ENCODE measurements at regions not wholly inside any gene's neighbourhood (a gene's known extent, or its start where the extent isn't known, plus 50 kb on each side); places are given as distances from the start of the nearest gene placed in this dataset.
"Not testable (repeated sequence)": the region's sequence is repeated elsewhere in the genome, so short reads cannot be mapped to it uniquely, and the experiment has no call there.

DNA sequence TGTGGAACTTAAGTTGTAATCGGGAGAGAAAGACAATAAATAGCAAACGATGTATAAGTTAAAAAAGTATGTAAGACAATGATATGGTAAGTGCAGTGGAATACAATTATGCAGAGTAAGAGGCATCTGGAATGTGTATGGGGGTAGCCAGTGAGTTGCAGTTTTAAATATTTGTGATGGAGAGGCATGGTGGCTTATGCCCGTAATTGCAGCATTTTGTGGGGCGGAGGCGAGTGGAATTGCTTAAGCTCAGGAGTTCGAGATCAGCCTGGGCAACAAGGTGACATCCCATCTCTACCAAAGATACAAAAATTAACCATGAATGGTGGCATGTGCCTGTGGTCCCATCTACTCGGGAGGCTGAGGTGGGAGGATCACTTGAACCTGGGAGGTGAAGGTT lies 52.5 kb upstream of the WDFY3 start:
- no peak for DNase-seq

DNA sequence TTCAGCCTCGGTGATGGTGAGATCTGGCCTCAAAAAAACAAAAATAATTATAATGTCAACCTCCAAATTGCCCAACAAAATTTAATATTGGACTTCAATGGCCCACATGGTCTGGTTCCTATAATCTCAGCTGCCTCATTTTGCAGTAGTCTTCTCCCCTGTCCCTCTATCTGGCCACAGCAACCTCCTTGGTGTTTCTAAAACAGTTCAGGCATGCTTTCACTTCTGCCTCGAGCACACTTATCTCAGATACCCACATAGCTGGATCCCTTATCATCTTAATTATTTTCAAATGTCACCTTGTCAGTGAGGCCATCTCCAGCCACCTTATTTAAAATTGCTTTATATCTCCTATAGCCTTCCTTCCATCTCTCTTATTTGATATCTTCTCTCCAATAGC lies 52.9 kb upstream of the WDFY3 start:
- no peak for DNase-seq

DNA sequence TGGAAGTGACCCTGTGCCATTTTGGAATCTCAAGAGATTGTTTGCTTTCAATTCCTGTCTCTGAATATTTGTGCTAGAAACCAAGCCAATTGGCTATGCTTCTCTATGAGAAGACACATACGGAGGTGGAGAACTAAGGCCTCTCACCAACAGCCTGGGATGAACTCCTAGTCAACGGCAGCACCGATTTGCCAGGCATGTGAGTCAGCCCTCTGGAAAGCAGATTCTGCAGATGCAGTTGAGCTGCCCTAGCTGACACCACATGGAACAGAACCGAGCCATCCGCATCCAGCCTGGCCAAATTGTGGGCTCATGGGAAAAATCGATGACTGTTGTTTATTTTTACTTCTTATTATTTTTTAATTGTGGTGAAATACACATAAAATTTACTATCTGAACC lies 58.2 kb upstream of the WDFY3 start:
- no peak for DNase-seq

DNA sequence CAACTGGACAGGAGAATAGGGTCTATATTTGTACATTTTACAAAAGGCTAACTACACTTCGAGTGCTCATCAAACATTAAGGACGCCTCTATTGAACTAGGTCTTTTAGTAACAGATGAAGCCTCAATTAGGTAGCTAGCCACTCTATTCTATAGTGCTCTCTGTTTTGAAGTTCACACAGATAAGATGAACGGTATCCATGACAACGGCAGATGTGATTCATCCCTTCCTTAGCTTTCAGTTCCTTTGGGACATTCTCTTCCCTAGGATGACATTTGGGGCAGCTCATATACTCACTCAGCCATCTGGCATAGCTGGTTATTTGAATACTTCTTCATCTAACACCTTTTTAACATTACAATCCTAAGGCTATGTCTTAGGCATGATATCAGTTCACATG lies 62.4 kb upstream of the WDFY3 start:
- DNase-seq = peak; percentile 89

DNA sequence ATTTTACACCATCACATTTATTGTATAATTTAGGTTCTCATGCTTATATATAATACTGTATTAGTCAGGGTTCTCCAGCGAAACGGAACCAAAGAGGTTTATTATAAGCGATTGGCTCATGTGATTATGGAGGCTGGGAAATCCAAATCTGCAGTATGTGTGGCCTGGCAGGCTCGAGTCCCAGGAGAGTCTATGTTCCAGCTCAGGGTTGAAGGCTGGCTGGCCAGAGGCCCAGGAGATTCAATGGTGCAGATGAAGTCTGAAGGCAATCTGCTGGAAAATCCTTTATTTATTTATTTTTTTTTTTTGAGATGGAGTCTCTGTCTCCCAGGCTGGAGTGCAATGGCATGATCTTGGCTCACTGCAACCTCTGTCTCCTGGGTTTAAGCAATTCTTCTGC lies 63.0 kb upstream of the WDFY3 start:
- DNase-seq = no peak

DNA sequence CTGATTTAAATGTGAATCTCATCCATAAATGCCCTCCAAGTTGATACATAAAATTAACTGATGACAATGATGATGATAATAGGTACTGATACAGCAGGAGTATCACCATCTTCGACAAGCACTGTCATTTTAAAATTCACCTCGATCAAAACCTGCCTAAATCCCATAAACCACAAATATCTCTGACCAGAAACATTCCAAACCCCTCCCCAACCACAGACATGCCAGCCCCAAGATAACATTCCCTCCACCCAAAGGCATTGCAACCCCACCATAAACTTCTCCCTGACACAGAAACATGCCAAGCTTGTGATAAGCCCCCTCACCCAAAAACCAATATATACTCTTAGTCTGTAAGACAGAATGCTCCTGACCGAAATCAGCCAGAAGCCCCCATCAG lies 63.7 kb upstream of the WDFY3 start:
- DNase-seq = no peak

DNA sequence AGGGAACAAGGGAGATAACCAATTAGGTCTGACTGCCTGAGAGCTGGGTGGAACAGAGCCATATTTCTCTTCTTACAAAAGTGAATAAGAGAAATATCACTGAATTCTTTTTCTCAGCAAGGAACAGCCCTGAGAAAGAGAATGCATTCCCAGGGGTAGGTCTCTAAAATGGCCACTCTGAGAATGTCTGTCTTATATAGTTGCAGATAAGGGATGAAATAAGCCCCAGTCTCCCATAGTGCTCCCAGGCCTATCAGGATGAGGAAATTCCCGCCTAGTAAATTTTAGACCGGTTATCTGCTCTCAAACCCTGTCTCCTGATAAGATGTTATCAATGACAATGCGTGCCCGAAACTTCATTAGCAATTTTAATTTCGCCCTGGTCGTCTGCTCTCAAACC lies 67.3 kb upstream of the WDFY3 start:
- not testable (repeated sequence) for DNase-seq

DNA sequence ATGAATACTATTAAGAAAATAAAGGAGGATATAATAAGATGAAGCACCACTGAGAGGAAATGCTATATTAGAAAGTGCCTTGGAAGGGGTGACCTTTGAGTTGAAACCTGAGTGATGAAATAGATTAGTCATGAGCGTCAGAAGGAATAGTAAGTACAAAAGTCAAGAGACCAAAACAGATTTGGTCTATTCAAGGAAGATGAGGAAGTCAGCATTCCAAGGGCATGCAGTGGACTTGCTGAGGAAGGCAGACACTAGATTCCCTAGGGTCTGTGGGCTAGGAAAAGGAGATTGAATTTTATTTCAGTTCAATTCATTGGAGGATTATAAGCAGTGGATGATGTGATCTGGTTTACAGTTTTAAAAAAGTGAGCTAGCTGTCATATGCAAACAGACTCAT lies 73.0 kb upstream of the WDFY3 start:
- no peak for DNase-seq

DNA sequence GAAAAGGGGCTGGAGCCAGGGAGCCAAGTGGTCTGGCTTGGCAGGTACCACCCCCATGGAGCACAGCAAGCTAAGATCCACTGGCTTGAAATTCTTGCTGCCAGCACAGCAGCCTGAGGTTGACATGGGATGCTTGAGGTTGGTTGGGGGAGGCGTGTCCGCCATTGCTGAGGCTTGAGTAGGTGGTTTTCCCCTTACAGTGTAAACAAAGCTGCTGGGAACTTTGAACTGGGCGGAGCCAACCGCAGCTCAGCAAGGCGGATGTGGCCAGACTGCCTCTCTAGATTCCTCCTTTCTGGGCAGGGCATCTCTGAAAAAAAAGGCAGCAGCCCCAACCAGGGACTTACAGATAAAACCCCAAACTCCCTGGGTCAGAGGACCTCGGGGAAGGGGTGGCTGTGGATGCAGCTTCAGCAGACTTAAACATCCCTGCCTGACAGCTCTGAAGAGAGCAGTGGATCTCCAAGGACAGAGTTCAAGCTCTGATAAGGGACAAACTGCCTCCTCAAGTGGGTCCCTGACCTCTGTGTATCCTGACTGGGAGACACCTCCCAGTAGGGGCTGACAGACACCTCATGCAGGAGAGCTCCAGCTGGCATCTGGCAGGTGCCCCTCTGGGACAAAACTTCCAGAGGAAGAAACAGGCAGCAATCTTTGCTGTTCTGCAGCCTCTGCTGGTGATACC lies 77.5 kb upstream of the WDFY3 start:
- DNase-seq = not testable (repeated sequence)

DNA sequence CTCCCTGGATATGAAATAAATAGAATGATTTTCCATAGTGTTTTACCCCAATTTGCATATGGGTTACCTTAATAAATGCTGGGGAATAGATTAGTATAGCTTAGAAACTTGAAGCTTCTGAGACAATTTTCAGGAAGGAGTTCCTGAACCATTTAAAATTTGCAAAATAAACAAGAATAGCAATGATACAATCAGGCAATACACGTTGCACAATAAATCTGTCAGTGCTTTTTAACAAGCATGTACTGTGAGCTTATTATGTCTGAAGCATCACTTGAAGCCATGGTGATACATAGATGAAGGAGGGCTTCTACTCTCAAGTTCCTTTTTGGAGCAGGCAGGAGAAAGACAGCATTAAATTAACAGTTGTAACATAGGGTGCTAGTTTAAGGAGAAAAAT lies 84.2 kb upstream of the WDFY3 start:
- DNase-seq = no peak

DNA sequence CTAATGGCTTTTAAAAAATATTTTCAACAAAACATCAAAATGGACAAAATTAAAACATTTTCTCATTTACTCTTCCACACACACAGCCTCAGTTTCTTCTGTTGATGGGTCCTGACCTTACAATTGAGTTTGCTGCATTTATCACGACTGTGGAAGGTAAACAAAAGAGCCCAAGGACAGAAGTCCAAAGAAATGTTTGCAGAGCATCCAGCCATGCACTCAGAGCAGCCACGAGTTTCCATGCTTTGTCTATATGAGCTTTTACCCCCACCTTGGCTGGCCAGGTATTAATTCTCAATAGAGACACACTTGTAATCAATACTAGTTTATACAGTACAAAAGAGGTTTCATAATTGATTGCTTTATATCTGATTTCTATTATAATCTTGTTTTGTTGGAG lies 85.0 kb upstream of the WDFY3 start:
- DNase-seq = no peak

DNA sequence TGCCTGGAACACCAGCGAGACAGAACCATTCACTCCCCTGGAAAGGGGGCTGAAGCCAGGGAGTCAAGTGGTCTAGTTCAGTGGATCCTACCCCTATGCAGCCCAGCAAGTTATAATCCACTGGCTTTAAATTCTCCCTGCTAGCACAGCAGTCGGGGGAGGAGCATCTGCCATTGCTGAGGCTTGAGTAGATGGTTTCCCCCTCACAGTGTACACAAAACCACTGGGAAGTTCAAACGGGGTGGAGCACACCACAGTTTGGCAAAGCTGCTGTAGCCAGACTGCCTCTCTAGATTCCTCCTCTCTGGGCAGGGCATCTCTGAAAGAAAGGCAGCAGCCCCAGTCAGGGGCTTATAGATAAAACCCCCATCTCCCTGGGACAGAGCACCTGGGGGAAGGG lies 88.4 kb upstream of the WDFY3 start:
- DNase-seq = not testable (repeated sequence)

DNA sequence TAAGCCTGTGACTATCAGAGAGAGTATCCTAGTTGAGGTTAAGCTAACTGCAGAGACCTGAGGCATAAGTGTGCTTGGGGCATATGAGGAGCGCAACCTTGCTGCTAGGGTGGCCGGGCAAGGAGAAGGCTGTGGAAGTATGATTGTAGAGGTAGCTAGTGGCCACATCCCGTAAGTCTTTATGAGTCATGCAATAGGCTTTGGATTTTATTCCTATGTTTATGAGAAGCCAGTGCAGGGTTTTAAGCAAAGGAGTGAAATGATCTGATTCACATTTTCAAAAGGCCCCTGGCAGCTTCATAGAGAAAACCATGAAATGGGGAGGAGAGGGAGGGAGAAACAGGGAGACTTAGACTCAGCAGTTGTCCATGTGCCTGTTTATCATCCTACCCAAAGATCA lies 92.1 kb upstream of the WDFY3 start:
- DNase-seq = no peak

DNA sequence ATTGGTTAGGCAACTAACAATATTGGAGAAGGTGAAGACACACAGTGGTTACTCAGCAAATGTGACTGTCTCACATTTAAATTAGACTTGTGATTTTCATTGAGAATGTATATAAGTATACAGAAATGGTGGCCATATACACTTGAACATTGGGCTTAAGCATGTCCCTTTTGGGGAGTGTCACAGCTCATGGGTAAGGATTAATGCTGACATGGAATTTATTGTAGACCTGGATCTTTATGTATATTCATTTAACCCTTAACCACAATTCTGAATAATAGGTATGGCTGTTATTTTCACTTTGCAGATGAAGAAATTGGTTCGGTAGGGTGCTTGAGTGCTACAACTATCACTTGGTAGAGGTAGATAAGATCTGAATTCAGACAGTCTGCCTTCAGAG lies 95.5 kb upstream of the WDFY3 start:
- DNase-seq = no peak

DNA sequence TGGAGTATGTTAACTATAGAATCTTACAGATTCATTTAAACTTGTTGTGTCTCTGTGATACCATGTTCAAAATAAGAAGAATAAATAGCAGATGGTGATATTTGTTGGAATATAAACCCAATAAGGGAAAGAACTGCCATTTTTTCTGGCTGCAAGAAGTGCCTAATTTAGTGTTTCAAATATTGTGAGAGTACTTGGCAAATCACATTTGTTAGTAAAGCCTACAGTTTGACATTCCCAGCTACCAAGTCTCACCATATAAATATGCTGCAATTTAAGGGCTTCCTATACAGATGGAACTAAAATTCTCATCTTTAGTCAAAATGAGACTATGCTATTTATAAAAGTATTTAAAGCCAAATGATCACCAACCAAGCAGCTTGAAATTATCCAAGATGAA lies 96.0 kb upstream of the WDFY3 start:
- DNase-seq = no peak

DNA sequence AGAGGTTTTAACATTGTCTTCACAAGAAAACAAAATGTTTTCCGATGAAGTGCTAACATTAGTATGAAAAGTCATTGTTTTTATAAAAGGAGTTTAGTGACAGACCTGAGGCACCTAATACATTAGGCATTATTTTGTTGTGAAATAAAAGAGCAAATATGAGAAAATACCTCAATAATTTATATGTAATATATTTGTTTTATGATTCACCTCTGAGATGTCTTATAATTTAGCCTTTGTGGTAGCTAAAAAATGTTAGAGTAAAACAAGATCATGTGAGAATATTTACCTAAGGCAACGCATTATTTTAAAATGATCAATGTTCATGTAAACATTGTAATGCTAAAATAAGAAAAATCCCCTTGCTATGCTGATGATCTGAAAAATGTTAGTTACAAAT lies 100.9 kb upstream of the WDFY3 start:
- no peak for DNase-seq

DNA sequence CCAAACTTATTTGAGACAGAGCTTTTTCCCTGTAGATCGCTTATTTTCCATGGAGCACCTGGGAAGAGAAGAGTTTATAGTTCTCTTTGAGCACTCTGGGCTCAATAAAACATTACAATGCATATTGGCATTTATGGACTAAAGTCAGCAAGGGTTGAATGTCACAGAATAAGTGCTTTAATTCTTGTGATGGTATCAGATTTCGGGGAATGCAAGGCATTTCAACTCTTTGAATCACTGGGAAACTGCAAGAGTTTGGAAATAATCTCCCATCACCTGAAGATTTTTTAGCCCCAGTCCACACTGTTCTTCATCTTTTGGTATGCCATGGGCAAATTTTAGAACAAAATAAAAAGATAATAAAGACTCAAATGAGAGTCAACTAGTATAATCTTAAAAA lies 111.5 kb upstream of the WDFY3 start:
- no peak for DNase-seq

DNA sequence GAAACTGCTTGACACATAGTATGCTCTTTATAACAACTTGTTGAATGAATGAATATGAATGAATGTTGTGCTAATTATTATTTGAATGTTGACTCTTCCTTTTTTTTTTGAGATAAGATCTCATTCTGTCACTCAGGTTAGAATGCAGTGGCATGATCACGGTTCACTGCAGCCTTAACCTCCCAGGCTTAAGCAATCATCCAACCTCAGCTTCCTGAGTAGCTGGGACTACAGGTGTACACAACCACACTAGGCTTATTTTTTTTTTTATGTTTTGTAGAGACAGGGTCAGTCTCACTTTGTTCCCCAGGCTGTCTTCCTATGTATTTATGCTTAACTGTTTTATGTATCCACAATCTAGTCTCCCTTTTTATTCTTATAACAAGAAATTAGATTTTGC lies 114.7 kb upstream of the WDFY3 start:
- no peak for DNase-seq

DNA sequence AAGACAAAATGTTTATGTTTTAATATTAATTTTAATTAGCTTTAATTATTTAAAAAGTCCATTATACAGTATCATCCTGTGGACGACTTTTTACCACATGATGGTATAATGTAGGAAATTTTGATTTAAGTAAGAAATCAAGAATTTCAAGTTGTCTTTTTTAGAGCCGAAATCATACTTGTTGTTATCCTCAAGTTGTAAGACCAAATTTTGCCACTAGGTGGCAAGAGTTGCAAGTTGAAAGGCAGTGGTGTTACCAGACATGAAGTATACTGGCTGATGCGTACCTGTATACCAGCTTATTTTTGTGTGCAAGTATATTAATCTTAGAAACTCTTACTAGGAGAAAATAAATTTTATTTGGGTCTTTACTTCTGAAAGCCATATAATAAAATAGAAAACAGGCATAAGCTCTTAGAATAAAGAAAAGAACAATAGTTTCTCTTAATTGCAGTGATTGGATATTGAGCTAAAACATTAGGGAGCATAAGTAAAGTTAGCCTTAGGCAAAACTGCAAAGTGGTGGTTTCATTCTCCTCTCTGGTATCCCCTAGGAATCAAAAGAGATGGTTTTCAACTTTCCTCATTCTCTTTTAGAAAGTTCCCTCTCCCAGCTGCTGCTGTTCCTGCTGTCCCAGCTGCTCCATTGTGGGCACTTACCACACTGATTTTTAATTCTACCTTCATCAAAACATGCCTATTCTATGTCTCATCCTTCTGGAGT lies 118.0 kb upstream of the WDFY3 start:
- DNase-seq = peak; percentile 13

DNA sequence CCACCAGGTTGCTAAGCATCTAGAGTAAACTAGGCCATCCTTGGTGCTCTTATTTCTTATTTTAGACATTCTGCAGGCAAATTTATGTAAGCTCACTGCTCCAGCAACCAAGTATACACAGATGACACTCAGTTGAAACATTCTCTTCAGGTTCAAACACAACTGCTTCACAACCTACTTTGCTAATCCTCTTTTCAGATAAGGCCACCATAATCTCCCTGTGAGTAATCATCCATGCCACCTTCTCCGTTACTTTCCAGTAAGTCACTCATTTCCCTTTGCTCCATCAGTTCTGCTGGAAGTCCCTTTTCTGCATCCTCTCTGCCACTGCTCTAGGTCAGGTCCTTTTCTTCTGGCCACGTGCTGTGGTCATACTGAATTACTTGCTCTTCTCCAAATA lies 120.2 kb upstream of the WDFY3 start:
- DNase-seq = no peak

DNA sequence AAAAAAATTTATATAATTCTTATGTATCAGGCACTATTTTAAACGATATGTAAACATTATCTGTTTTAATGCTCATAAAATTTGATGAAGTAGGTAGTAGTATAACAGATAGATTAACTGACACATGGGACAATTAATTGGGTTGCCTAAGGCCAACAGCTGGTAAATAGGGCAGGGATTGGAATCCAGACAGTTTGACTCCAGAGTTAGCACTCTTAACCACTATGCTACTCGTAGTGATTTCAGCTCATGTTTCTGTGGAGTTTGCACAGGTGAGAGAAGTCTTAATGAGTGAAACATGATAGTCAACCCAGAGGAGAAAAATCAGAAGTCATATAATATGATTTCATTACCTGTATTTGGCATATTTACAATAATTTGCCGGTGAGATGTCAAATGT lies 126.0 kb upstream of the WDFY3 start:
- peak; percentile 51 for DNase-seq

DNA sequence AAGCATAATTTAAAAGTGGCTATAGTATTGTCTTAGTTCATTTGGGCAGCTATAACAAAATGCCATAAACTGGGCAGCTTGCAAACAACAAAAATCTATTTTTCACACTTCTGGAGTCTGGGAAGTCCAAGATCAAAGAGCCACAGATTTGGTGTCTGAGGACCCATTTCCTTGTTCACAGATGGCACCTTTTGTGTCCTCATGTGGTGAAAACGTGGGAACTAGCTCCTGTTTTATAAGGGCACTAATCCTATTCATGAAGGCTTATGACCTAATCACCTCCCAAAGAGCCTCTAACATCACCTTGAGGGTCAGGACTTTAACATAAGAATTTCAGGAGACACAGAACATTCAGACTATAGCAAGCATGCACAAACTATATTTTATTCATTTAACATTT lies 126.5 kb upstream of the WDFY3 start:
- DNase-seq = peak; percentile 51

DNA sequence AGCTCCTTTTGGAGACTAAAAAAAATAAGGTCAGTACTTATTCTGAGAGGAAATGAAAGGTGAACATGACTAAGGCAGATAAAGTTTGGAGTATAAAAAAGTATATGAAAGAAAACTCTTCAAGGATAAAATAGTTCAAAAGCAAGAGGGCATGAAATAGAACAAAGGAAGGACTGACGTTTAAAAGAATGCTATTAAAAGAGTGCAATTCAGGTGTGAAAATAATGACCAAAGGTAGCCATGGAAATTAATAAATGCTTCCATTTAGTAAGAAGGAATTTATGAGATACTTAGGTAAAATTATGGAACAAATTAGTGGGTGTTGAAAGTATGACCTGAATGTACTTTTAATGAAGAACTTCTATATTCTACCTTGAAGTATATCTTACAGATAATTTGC lies 128.2 kb upstream of the WDFY3 start:
- DNase-seq = no peak

DNA sequence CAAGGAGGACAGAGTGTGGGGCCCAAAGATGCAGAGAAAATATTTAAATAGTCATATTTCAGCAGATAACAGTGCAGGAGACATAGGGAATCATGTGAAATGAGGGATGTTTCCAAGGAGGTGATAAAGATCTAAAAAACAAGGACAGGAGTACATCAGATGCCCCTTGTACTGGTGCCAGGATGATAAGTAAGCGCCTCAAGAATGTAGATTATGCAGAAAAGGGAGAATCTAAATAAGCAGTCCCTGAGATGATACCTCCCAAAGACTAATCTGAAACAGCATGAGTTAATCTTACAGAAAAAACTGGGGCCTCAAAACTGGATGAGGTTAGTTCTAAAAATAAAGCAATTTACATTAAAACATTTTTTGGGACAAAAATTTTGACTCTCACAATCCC lies 136.1 kb upstream of the WDFY3 start:
- DNase-seq = no peak

DNA sequence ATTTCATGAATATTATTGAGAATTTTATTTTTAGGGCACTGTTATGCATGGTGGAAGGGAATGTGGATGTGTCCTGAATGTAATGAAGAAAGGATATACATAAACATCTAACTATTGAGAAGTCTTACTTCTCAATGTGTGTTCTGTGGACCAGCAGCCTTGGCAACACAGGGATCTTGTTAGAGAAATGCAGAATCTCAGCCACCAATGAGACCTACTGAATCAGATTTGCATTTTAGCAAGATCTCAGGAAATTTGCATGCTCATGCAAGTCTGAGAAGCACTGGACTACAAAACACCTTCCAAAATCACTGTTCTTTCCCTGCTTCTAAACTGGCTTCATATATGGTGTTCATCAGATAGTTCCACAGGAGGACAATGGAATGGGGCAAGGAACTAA lies 139.7 kb upstream of the WDFY3 start:
- no peak for DNase-seq
